ENCODE measurements at regions not wholly inside any gene's neighbourhood (a gene's known extent, or its start where the extent isn't known, plus 50 kb on each side); places are given as distances from the start of the nearest gene placed in this dataset.

GRCh38 chr13:99652141-99652540 is 150.9 kb downstream of the TM9SF2 start:
- no peak for DNase-seq

DNA sequence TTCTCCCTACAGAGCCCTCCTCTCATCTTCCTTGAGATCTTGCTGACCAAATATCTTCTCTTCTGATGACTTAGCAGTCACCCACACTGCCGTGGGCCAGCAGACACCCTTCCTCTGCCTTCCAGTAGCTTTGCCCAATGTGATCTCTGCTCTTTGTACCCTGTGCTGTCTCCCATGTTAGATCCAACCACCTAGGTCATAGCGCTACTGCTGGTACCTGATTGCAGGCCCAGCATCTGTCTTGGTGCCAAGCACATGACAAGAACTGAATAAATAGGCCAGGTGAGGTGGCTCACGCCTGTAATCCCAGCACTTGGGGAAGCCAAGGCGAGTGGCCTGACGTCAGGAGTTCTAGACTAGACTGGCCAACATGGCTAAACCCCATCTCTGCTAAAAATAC is 149.7 kb downstream of the TM9SF2 start:
- DNase-seq = no peak

DNA sequence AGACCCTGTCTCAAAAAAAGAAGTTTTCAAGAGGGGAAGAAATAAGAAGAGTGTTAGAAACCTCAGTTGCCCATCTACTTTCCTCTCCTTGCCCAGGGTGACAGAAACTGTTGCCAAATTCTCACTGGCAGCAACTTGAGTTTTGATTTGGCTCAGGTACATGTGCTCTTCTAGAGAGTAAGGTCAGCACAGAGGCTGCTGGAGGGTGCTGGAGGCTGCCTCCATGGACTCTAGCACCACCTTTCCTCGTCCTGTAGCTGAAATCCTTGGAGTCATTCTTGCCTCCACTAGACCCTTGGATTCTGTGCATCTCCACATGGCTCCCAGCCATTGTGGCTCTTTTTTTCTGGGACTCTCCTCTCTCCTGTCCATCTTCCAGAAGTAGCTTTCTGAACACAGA is 149.1 kb downstream of the TM9SF2 start:
- no peak for DNase-seq

GRCh38 chr13:99648927-99649326 is 147.7 kb downstream of the TM9SF2 start:
- no peak for DNase-seq

DNA sequence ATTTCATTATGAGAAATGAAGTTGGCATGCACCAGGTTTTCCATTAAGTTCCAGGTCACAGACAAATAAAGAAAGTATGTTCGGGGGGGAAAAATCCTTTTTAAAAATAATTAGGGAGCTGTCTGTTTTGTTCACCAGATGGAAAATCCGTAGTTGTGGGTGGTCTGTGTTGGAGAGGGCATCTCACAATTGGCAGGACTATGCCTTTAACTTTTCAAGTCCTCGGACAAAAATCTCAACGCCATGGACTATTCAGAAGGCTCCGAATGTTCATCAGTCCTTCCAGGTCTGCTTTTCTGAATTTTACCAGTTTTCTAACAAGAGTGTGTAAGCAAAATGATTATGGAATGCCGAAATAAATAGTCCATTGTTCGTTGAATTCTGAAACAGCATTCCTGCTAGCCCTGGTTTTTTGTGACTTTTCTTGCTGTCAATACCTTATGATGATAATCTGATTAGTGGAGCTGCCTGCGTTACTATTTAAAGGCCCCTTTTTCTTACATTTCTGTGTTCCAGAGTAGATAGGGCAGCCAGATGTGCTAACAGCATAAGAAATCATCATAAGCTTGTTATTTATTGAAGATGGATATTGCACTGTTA is 146.9 kb downstream of the TM9SF2 start:
- DNase-seq = no peak

DNA sequence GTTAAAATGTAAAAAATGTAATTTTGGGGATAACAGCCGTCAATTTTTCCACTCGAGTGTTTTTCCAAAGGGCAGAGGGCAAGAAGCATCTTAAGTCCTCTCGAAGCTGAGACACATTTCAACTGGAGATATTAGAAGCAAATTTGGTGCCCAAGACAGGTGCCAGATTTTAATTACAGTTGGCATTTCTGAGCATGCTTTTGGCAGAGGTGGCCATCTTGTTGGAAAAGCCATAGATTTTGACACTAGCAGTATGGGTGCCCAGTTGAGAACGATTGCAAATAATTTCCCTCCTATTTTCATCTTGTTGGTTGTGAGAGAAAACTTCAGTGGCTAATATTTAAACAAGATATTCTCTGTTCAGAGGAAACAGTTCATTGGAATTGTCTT is 146.3 kb downstream of the TM9SF2 start:
- no peak for DNase-seq

DNA sequence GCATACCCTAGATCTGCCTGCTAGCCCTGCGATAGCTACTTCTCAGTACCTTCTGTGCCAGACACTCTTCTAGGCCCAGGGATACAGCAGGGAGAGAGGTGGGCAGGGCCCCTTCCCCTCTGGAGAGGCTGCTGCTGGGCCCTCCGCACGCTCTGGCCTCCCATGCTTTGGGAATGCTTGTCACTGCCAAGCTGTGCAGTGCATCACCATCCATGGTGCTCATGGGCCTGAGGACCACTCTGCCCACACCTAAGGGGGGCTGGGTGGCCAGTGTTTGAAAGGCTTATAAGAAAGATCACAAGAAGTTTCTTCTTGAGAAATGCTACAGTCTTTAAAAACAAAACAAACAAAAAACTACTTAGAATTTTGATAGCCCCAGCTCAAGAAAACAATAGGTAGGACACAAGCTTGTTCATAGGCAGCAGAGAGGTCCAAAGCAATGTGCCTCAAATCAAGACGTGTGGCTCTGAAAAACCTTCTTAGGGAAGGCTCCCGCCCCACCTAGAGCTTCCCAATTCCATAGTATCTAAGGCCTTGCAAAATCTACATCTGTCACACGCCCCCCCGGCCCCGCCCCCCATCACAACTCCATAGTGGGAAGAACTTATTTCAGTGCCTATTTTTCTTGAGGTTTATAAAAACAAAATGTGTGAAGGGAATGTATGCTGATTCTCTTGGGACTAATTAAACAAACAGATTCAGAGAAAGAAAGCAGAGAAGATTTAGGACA is 145.8 kb downstream of the TM9SF2 start:
- no peak for DNase-seq

GRCh38 chr13:99642841-99643240 is 141.6 kb downstream of the TM9SF2 start:
- no peak for DNase-seq

GRCh38 chr13:99642006-99642405 is 140.7 kb downstream of the TM9SF2 start:
- DNase-seq = no peak

- DNase-seq = no peak
Measured at GRCh38 chr13:99640260-99640659, 139.0 kb downstream of the TM9SF2 start.

GRCh38 chr13:99639126-99639525 is 137.9 kb downstream of the TM9SF2 start:
- no peak for DNase-seq

GRCh38 chr13:99636728-99637353 is 135.6 kb downstream of the TM9SF2 start:
- no peak for DNase-seq

DNA sequence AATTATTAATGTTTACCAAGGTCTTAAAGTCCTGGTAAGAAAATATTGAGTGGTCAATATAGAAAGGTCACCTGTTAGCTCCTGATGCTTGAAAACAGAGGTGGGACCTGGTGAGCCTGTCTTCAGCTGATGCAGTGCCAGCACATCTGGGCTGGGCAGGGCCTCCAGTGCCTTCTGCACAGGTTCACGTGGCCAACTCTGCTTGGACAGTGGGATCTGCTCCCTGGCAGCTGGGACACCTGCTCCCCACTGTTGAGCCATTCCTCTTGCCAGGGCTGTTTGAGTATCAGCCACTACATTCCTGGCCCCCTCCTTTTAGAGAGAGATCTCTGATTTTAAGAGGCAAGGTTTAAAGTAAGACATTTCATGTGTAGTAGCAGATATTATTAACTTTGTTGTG is 135.0 kb downstream of the TM9SF2 start:
- no peak for DNase-seq

DNA sequence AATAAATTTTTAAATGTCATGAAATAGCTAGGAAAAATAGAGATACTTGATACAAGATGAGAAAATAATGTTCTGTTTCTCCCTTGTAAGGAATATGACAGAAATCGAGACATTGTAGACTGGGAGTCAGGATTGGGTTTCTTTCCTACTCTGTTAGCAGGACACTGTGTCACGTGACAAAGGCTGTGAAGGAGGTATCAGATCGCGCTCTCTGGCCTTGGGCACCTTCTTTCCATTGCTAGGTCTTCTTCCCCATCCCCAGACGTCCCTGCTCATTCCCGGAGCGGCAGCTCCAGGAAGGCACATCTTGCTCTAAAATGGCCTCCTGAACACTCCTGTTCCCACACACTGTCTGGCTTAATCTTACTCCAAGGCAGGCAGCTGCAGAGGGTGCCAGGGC is 133.4 kb downstream of the TM9SF2 start:
- DNase-seq = no peak

DNA sequence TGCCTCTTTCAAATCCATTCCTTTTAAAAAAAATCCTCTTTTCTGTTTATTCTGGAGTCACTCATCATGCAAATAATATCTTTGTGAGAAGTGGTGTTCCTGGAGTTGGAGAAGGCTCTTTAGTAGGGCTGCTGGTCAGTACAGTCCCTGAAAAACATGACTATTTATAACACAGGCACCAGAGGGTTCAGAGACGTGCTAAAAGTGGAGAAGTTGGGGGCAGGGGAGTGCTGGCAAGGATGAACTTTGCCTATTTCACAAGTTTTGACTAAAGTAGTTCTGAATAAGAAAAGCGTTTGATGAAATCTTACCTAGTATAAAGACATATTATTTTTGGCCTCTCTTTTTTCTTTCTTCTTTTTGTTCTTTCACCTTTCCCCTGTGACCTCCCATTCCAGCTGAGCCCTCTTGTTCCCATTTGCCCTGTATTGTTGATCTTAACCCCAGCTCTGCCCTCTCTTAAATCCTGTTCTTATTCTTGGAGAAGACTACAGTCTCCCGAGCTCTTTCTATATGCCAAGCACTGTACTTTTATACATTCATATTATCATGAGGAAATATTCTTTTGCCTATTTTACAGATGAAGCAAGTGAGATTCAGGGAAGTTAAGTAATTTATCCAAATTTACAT is 129.1 kb downstream of the TM9SF2 start:
- DNase-seq = no peak

DNA sequence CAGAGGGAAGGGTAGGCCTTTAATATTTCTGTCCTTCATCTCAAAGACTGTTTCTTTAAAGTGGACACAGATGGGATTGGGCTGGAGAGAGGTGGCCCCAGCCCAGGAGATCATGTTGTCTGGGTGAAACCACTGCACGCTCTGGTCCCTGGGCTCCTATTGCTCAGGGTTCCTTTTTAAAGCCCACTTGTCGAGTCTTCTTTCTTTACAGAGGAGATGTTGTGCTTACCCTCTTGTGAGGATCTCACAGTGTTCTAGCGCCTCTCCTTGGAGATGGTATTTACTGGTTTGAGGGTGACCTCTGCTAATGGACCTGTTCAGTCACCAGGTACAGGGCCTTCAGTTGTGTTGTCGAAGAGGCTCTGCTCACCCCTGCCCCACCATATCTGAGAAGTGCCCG is 128.4 kb downstream of the TM9SF2 start:
- DNase-seq = no peak

- no peak for DNase-seq
Measured at GRCh38 chr13:99628442-99628841, 127.2 kb downstream of the TM9SF2 start.

DNA sequence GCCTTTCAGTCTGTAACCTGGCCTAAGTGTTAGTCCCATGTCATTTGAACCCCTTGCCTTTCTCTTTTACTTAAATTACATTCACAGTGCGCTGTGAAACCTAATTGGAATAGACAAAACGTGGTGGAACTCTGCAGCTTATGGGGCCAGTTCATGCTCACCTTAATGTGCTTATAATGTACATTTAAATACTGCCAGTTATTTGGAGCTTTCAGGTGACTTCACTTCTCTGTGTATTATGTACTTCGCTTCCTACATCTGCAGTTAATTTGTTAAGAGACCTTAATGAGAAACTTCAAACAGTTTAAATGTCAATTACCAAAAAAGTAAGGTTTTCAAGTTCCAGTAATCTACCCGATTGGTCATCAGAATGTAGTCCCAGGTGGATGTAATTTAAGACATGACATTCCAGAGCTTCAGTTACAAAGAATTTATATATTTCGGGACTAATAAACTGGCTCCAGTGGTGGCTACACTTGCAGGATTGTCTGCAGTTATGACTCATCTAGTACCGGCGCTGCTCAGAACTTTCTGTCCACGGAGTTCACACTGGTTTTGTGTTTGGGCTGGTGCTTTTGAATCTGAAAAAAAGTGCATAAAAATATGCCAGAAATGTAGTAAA is 125.3 kb downstream of the TM9SF2 start:
- no peak for DNase-seq

DNA sequence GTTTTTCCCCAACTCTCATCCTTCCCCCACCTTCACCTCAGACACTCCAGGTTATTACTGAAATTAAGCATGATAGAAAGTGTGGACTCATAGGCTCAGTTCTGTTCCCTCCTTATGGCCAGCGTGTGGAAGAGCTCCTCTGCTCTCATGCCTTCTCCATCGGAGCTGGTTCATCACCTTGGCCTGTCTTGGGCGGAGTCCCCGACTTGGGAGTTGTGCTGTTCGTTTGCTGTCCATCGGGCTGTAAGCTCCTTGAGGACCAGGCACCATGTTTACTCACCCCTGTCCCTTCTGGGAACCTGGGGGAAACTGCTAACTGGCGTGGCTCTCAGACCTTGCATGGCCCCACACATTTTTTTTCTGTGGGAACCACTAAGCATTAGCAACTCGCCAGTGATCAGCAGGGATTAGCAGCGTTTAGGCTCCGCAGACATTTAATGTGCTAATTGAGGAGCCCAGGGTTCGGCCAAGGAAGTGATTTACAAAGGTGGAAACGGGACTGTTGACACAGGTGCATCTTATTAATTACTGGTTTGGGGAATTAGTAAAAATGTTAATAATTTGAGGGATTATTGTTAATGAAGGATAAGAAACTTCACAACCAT is 123.8 kb downstream of the TM9SF2 start:
- no peak for DNase-seq

GRCh38 chr13:99620806-99621205 is 119.5 kb downstream of the TM9SF2 start:
- no peak for DNase-seq

- no peak for DNase-seq
Measured at GRCh38 chr13:99619207-99619606, 117.9 kb downstream of the TM9SF2 start.

Data from nucleus accumbens (tissue), 56 donors.